ENCODE measurements at regions not wholly inside any gene's neighbourhood (a gene's known extent, or its start where the extent isn't known, plus 50 kb on each side); places are given as distances from the start of the nearest gene placed in this dataset.

- H3K27me3 ChIP-seq, result no peaks in the 10 kb centered on the region
- H3K9me3 ChIP-seq, result no peaks in the 10 kb centered on the region
- H3K36me3 ChIP-seq, result no peaks in the 10 kb centered on the region
- no peak for DNase-seq
- no peak for TF ChIP-seq POLR2A (IDR thresholded peaks at IDR 0.05)
- TF ChIP-seq CTCF (IDR thresholded peaks at IDR 0.05), result no peak
- no peak overlapping the region for H3K4me3 ChIP-seq
- no peak overlapping the region for H3K27ac ChIP-seq
- intact Hi-C loops (cut with DNase I; ENCODE audit: low total_unique reads), result no loop called here
- no peaks in the 10 kb centered on the region for H3K4me1 ChIP-seq
Measured at GRCh38 chr4:117267317-117267716, 181.9 kb upstream of the TRAM1L1 start.

GRCh38 chr4:117284736-117285135, 199.4 kb upstream of the TRAM1L1 start:
- no peak for DNase-seq
- no peak overlapping the region for H3K4me3 ChIP-seq
- intact Hi-C loops (cut with DNase I; ENCODE audit: low total_unique reads), result no loop called here
- no peaks in the 10 kb centered on the region for H3K4me1 ChIP-seq
- H3K9me3 ChIP-seq, result no peaks in the 10 kb centered on the region
- H3K27ac ChIP-seq, result no peak overlapping the region
- TF ChIP-seq POLR2A (IDR thresholded peaks at IDR 0.05) (no peak), CTCF (IDR thresholded peaks at IDR 0.05) (no peak)
- H3K27me3 ChIP-seq, result no peaks in the 10 kb centered on the region
- no peaks in the 10 kb centered on the region for H3K36me3 ChIP-seq

- Histone ChIP-seq H3K4me1 (no peaks in the 10 kb centered on the region), H3K36me3 (no peaks in the 10 kb centered on the region), H3K27me3 (no peaks in the 10 kb centered on the region), H3K9me3 (no peaks in the 10 kb centered on the region), H3K4me3 (no peak overlapping the region), H3K27ac (no peak overlapping the region)
- TF ChIP-seq CTCF (IDR thresholded peaks at IDR 0.05) (no peak), POLR2A (IDR thresholded peaks at IDR 0.05) (no peak)
- no peak for DNase-seq
- intact Hi-C loops (cut with DNase I; ENCODE audit: low total_unique reads), result no loop called here
Measured at GRCh38 chr4:117293784-117294183, 208.4 kb upstream of the TRAM1L1 start.

- Histone ChIP-seq H3K4me1 (no peaks in the 10 kb centered on the region), H3K27ac (no peak overlapping the region), H3K4me3 (no peak overlapping the region), H3K36me3 (no peaks in the 10 kb centered on the region), H3K27me3 (no peaks in the 10 kb centered on the region), H3K9me3 (no peaks in the 10 kb centered on the region)
- intact Hi-C loops (cut with DNase I; ENCODE audit: low total_unique reads), result no loop called here
- TF ChIP-seq CTCF (IDR thresholded peaks at IDR 0.05), result no peak
- TF ChIP-seq POLR2A (IDR thresholded peaks at IDR 0.05), result no peak
- no peak for DNase-seq
Measured at GRCh38 chr4:117302226-117302625, 216.8 kb upstream of the TRAM1L1 start.

- DNase-seq, result no peak
- Histone ChIP-seq H3K4me1 (no peaks in the 10 kb centered on the region), H3K27ac (no peak overlapping the region), H3K27me3 (no peaks in the 10 kb centered on the region), H3K9me3 (no peaks in the 10 kb centered on the region), H3K4me3 (no peak overlapping the region), H3K36me3 (no peaks in the 10 kb centered on the region)
- TF ChIP-seq POLR2A (IDR thresholded peaks at IDR 0.05) (no peak), CTCF (IDR thresholded peaks at IDR 0.05) (no peak)
- intact Hi-C loops (cut with DNase I; ENCODE audit: low total_unique reads), result no loop called here
Measured at GRCh38 chr4:117311215-117311614, 225.8 kb upstream of the TRAM1L1 start.
